ENCODE measurements at regions not wholly inside any gene's neighbourhood (a gene's known extent, or its start where the extent isn't known, plus 50 kb on each side); places are given as distances from the start of the nearest gene placed in this dataset.

DNA sequence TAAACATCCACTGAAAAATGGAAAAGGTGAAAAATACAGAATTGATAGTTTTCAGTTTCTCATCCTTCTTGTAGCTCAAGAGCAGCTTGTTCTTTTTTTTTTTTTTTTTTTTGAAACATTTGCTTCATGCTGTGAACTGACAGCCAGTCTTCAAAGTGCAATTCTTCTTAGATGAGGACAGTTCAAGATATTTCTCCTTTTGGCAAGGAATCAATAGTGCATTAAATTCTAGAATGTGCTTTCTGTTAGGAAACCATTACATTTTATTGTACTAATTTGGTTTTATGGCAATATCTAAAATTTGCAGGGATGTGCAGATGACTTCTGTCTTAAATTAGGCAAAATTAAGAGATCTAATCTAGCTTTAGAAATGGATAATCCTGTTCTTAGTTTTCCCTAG lies 969.3 kb upstream of the ACO1 start:
- TF ChIP-seq POLR2A (conservative IDR thresholded peaks at IDR 0.05): no peak
- TF ChIP-seq, protein P1, sequence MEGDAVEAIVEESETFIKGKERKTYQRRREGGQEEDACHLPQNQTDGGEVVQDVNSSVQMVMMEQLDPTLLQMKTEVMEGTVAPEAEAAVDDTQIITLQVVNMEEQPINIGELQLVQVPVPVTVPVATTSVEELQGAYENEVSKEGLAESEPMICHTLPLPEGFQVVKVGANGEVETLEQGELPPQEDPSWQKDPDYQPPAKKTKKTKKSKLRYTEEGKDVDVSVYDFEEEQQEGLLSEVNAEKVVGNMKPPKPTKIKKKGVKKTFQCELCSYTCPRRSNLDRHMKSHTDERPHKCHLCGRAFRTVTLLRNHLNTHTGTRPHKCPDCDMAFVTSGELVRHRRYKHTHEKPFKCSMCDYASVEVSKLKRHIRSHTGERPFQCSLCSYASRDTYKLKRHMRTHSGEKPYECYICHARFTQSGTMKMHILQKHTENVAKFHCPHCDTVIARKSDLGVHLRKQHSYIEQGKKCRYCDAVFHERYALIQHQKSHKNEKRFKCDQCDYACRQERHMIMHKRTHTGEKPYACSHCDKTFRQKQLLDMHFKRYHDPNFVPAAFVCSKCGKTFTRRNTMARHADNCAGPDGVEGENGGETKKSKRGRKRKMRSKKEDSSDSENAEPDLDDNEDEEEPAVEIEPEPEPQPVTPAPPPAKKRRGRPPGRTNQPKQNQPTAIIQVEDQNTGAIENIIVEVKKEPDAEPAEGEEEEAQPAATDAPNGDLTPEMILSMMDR (IDR thresholded peaks at IDR 0.05 in 2 of 3, conservative IDR thresholded peaks at IDR 0.05 in 1 of 3; ENCODE audit: insufficient read depth in 2 of 3, low read depth in 1 of 3, low read length in 3 of 3): no peak
- TF ChIP-seq ZNF583 (CRISPR knock-in tag; IDR thresholded peaks at IDR 0.05): no peak
- TF ChIP-seq SMC3 (conservative IDR thresholded peaks at IDR 0.05; ENCODE audit: insufficient read depth, low read depth, low read length): no peak
- no peak for TF ChIP-seq LEF1 (IDR thresholded peaks at IDR 0.05)
- TF ChIP-seq ZNF124 (CRISPR knock-in tag; IDR thresholded peaks at IDR 0.05): no peak

Data from K562 (cell line).